ENCODE measurements at regions not wholly inside any gene's neighbourhood (a gene's known extent, or its start where the extent isn't known, plus 50 kb on each side); places are given as distances from the start of the nearest gene placed in this dataset.

- Mint-ChIP-seq H3K4me1 (no peaks in the 10 kb centered on the region), H3K9me3 (peaks cover 1% of the 10 kb centered on the region), H3K27ac (no peak overlapping the region), H3K27me3 (no peaks in the 10 kb centered on the region), H3K4me3 (no peak overlapping the region), H3K36me3 (ENCODE audit: low read depth) (no peaks in the 10 kb centered on the region)
- ChIA-PET POLR2A (no interaction called here), CTCF (no interaction called here)
- DNase-seq: no peak
These were observed 759.8 kb upstream of the CITED2 start for GRCh38 chr6:140134224-140134623.

- peaks cover 4% of the 10 kb centered on the region for H3K9me3 Mint-ChIP-seq
- CTCF ChIA-PET: no interaction called here
- no peak for DNase-seq
- no peak overlapping the region for H3K27ac Mint-ChIP-seq
- H3K36me3 Mint-ChIP-seq (ENCODE audit: low read depth): no peaks in the 10 kb centered on the region
- no peaks in the 10 kb centered on the region for H3K27me3 Mint-ChIP-seq
- POLR2A ChIA-PET: no interaction called here
- no peaks in the 10 kb centered on the region for H3K4me1 Mint-ChIP-seq
- no peak overlapping the region for H3K4me3 Mint-ChIP-seq
These were observed 755.6 kb upstream of the CITED2 start for GRCh38 chr6:140130074-140130473.

- DNase-seq: no peak
- H3K4me1 Mint-ChIP-seq: no peaks in the 10 kb centered on the region
- H3K9me3 Mint-ChIP-seq: peaks cover 6% of the 10 kb centered on the region
- no peak overlapping the region for H3K27ac Mint-ChIP-seq
- no peaks in the 10 kb centered on the region for H3K36me3 Mint-ChIP-seq (ENCODE audit: low read depth)
- no peaks in the 10 kb centered on the region for H3K27me3 Mint-ChIP-seq
- ChIA-PET POLR2A (no interaction called here), CTCF (no interaction called here)
- no peak overlapping the region for H3K4me3 Mint-ChIP-seq
These were observed 750.0 kb upstream of the CITED2 start for GRCh38 chr6:140124498-140124897.

- Mint-ChIP-seq H3K4me1 (no peaks in the 10 kb centered on the region), H3K4me3 (no peak overlapping the region), H3K27ac (no peak overlapping the region), H3K36me3 (ENCODE audit: low read depth) (no peaks in the 10 kb centered on the region), H3K9me3 (no peaks in the 10 kb centered on the region), H3K27me3 (peaks cover 1% of the 10 kb centered on the region)
- POLR2A ChIA-PET: no interaction called here
- DNase-seq: no peak
- CTCF ChIA-PET: no interaction called here
These were observed 733.7 kb upstream of the CITED2 start for GRCh38 chr6:140108167-140108566.

- Mint-ChIP-seq H3K4me3 (no peak overlapping the region), H3K27ac (no peak overlapping the region), H3K9me3 (no peaks in the 10 kb centered on the region), H3K36me3 (ENCODE audit: low read depth) (no peaks in the 10 kb centered on the region), H3K4me1 (no peaks in the 10 kb centered on the region), H3K27me3 (no peaks in the 10 kb centered on the region)
- CTCF ChIA-PET: no interaction called here
- POLR2A ChIA-PET: no interaction called here
- no peak for DNase-seq
These were observed 732.8 kb upstream of the CITED2 start for GRCh38 chr6:140107216-140107615.

GRCh38 chr6:140105857-140106256 is 731.4 kb upstream of the CITED2 start:
- H3K4me1 Mint-ChIP-seq: no peaks in the 10 kb centered on the region
- ChIA-PET POLR2A (no interaction called here), CTCF (no interaction called here)
- H3K27ac Mint-ChIP-seq: no peak overlapping the region
- no peaks in the 10 kb centered on the region for H3K36me3 Mint-ChIP-seq (ENCODE audit: low read depth)
- H3K4me3 Mint-ChIP-seq: no peak overlapping the region
- DNase-seq: no peak
- H3K9me3 Mint-ChIP-seq: no peaks in the 10 kb centered on the region
- no peaks in the 10 kb centered on the region for H3K27me3 Mint-ChIP-seq

- Mint-ChIP-seq H3K36me3 (ENCODE audit: low read depth) (no peaks in the 10 kb centered on the region), H3K4me3 (no peak overlapping the region), H3K27ac (no peak overlapping the region), H3K4me1 (no peaks in the 10 kb centered on the region), H3K27me3 (no peaks in the 10 kb centered on the region), H3K9me3 (no peaks in the 10 kb centered on the region)
- CTCF ChIA-PET: no interaction called here
- no peak for DNase-seq
- POLR2A ChIA-PET: no interaction called here
These were observed 730.8 kb upstream of the CITED2 start for GRCh38 chr6:140105241-140105640.

GRCh38 chr6:140101818-140102217 is 727.4 kb upstream of the CITED2 start:
- Mint-ChIP-seq H3K4me3 (no peak overlapping the region), H3K27ac (no peak overlapping the region), H3K27me3 (no peaks in the 10 kb centered on the region), H3K9me3 (no peaks in the 10 kb centered on the region), H3K36me3 (ENCODE audit: low read depth) (no peaks in the 10 kb centered on the region), H3K4me1 (no peaks in the 10 kb centered on the region)
- ChIA-PET CTCF (no interaction called here), POLR2A (no interaction called here)
- DNase-seq: no peak

GRCh38 chr6:140101367-140101766 is 726.9 kb upstream of the CITED2 start:
- H3K27me3 Mint-ChIP-seq: no peaks in the 10 kb centered on the region
- POLR2A ChIA-PET: no interaction called here
- H3K27ac Mint-ChIP-seq: no peak overlapping the region
- no peaks in the 10 kb centered on the region for H3K36me3 Mint-ChIP-seq (ENCODE audit: low read depth)
- DNase-seq: no peak
- no peak overlapping the region for H3K4me3 Mint-ChIP-seq
- CTCF ChIA-PET: no interaction called here
- H3K9me3 Mint-ChIP-seq: no peaks in the 10 kb centered on the region
- no peaks in the 10 kb centered on the region for H3K4me1 Mint-ChIP-seq

- CTCF ChIA-PET: no interaction called here
- H3K4me1 Mint-ChIP-seq: no peaks in the 10 kb centered on the region
These were observed 721.1 kb upstream of the CITED2 start for GRCh38 chr6:140095532-140095931.

GRCh38 chr6:140091895-140092294 is 717.4 kb upstream of the CITED2 start:
- Mint-ChIP-seq H3K27ac (no peak overlapping the region), H3K27me3 (no peaks in the 10 kb centered on the region), H3K9me3 (no peaks in the 10 kb centered on the region), H3K4me3 (no peak overlapping the region), H3K4me1 (no peaks in the 10 kb centered on the region), H3K36me3 (ENCODE audit: low read depth) (no peaks in the 10 kb centered on the region)
- DNase-seq: no peak
- POLR2A ChIA-PET: no interaction called here
- CTCF ChIA-PET: no interaction called here

More at GRCh38 chr6:140095532-140095931, 721.1 kb upstream of the CITED2 start:
- Mint-ChIP-seq H3K36me3 (ENCODE audit: low read depth) (no peaks in the 10 kb centered on the region), H3K27me3 (no peaks in the 10 kb centered on the region), H3K9me3 (no peaks in the 10 kb centered on the region), H3K4me3 (no peak overlapping the region), H3K27ac (no peak overlapping the region)
- POLR2A ChIA-PET: no interaction called here
- no peak for DNase-seq

GRCh38 chr6:140090871-140091270 is 716.4 kb upstream of the CITED2 start:
- H3K36me3 Mint-ChIP-seq (ENCODE audit: low read depth): no peaks in the 10 kb centered on the region
- no peak overlapping the region for H3K27ac Mint-ChIP-seq
- CTCF ChIA-PET: no interaction called here
- H3K9me3 Mint-ChIP-seq: no peaks in the 10 kb centered on the region
- DNase-seq: no peak
- no peak overlapping the region for H3K4me3 Mint-ChIP-seq
- H3K4me1 Mint-ChIP-seq: no peaks in the 10 kb centered on the region
- POLR2A ChIA-PET: no interaction called here
- no peaks in the 10 kb centered on the region for H3K27me3 Mint-ChIP-seq

GRCh38 chr6:140083375-140083774 is 708.9 kb upstream of the CITED2 start:
- Mint-ChIP-seq H3K36me3 (ENCODE audit: low read depth) (no peaks in the 10 kb centered on the region), H3K9me3 (no peaks in the 10 kb centered on the region), H3K4me3 (no peak overlapping the region), H3K27me3 (no peaks in the 10 kb centered on the region), H3K4me1 (no peaks in the 10 kb centered on the region), H3K27ac (no peak overlapping the region)
- ChIA-PET POLR2A (no interaction called here), CTCF (no interaction called here)
- DNase-seq: no peak

- no peaks in the 10 kb centered on the region for H3K4me1 Mint-ChIP-seq
- POLR2A ChIA-PET: no interaction called here
- no peak for DNase-seq
- H3K27ac Mint-ChIP-seq: no peak overlapping the region
- H3K27me3 Mint-ChIP-seq: no peaks in the 10 kb centered on the region
- H3K9me3 Mint-ChIP-seq: no peaks in the 10 kb centered on the region
- CTCF ChIA-PET: no interaction called here
- no peak overlapping the region for H3K4me3 Mint-ChIP-seq
- no peaks in the 10 kb centered on the region for H3K36me3 Mint-ChIP-seq (ENCODE audit: low read depth)
These were observed 708.4 kb upstream of the CITED2 start for GRCh38 chr6:140082867-140083297.

- Mint-ChIP-seq H3K36me3 (ENCODE audit: low read depth) (no peaks in the 10 kb centered on the region), H3K27ac (no peak overlapping the region), H3K4me3 (no peak overlapping the region), H3K27me3 (no peaks in the 10 kb centered on the region), H3K9me3 (no peaks in the 10 kb centered on the region), H3K4me1 (no peaks in the 10 kb centered on the region)
- POLR2A ChIA-PET: no interaction called here
- no peak for DNase-seq
- CTCF ChIA-PET: no interaction called here
These were observed 704.9 kb upstream of the CITED2 start for GRCh38 chr6:140079328-140079727.

Measured in activated CD4-positive, alpha-beta T cell treated with anti-CD3 and anti-CD28 coated beads, Interleukin-2, amount 10 ng/mL, durations not matched to agents 7 days and 5 days (primary cell).